Lower lobe of right lung (tissue), 2 donors: ENCODE measurements at regions not wholly inside any gene's neighbourhood (a gene's known extent, or its start where the extent isn't known, plus 50 kb on each side); places are given as distances from the start of the nearest gene placed in this dataset.

Source experiments
- ATAC-seq, 2 donors: fragments of 200-7000 bp; cut with Tn5 transposase; one replicate each; pipeline ENCODE4 v1.9.1; 2020 to 2022; ENCODE audit warnings: mild to moderate bottlenecking in 2 of 2, moderate library complexity in 2 of 2
- DNase-seq: peaks from one replicate; pipeline ENCODE4 v3.0.0-alpha.2; 2020
- H3K27ac ChIP-seq: fragments of 200-600 bp; one replicate; pipeline ENCODE4 v1.8.0; 2022
- H3K27me3 ChIP-seq: fragments of 200-600 bp; one replicate; pipeline ENCODE4 v1.8.0; 2022; ENCODE audit warnings: low read depth
- H3K36me3 ChIP-seq: fragments of 200-600 bp; one replicate; pipeline ENCODE4 v1.8.0; 2022; ENCODE audit warnings: mild to moderate bottlenecking
- H3K4me1 ChIP-seq: fragments of 200-600 bp; one replicate; pipeline ENCODE4 v1.8.0; 2022
- H3K4me3 ChIP-seq: fragments of 200-600 bp; one replicate; pipeline ENCODE4 v1.8.0; 2022; ENCODE audit warnings: mild to moderate bottlenecking
- H3K9me3 ChIP-seq: fragments of 200-600 bp; one replicate; pipeline ENCODE4 v1.8.0; 2022
- intact Hi-C: fragments of 100-400 bp; cut with DNase I; formaldehyde crosslinking; loops from one replicate; pipeline ENCODE4 v1.11.0; 2022
- TF ChIP-seq, protein P1 (sequence below): fragments of 200-600 bp; IDR thresholded peaks from one replicate; pipeline ENCODE4 v1.8.0; 2022; ENCODE audit warnings: antibody characterized with exemption, mild to moderate bottlenecking
- donor health status: DM: no; HTN: yes; CAD: no; lungs with severe emphysema.

DNA sequence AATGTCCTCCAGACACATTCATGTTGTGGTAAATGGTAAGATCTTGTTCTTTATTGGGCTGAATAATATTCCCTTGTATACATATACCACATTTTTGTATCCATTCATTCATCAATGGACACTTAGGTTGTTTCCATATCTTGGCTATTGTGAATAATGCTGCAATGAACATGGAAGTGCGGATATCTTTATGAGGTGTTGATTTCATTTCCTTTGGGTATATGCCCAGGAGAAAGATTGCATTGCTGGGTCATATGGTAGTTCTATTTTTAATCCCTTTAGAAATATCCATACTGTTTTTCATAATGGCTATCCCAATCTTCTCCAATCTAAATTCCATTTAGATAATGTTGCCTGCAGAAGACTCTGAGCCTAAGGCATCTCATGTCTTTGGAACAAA lies 78.0 kb upstream of the TNC start:
- Histone ChIP-seq H3K27ac (no peak overlapping the region), H3K4me1 (peaks cover 24% of the 10 kb centered on the region), H3K4me3 (no peak overlapping the region), H3K36me3 (no peaks in the 10 kb centered on the region), H3K9me3 (peaks cover 1% of the 10 kb centered on the region), H3K27me3 (no peaks in the 10 kb centered on the region)
- intact Hi-C loops: no loop called here
- TF ChIP-seq, protein P1, sequence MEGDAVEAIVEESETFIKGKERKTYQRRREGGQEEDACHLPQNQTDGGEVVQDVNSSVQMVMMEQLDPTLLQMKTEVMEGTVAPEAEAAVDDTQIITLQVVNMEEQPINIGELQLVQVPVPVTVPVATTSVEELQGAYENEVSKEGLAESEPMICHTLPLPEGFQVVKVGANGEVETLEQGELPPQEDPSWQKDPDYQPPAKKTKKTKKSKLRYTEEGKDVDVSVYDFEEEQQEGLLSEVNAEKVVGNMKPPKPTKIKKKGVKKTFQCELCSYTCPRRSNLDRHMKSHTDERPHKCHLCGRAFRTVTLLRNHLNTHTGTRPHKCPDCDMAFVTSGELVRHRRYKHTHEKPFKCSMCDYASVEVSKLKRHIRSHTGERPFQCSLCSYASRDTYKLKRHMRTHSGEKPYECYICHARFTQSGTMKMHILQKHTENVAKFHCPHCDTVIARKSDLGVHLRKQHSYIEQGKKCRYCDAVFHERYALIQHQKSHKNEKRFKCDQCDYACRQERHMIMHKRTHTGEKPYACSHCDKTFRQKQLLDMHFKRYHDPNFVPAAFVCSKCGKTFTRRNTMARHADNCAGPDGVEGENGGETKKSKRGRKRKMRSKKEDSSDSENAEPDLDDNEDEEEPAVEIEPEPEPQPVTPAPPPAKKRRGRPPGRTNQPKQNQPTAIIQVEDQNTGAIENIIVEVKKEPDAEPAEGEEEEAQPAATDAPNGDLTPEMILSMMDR: no peak
- no peak for ATAC-seq
- DNase-seq: no peak

DNA sequence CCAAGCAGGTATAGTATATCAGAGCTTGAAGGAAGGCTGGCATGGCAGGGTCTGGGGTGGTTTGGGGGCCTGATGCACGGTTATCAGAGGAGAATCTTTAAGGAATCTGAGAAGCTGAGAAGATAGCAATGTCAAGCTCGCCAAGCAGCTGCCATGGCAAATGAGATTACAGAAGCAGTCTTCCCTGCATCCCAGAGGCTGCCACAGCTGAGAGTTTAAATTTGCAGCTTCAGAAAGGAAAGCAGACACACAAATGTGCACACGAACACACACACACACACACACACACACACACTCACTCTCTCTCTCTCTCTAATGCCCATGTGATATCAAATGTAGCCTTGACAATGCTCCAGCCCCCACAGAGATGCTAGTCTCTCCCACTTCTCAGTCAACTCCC lies 79.0 kb upstream of the TNC start:
- ATAC-seq (no peak), DNase-seq (no peak)
- no peaks in the 10 kb centered on the region for H3K36me3 ChIP-seq
- H3K27ac ChIP-seq: no peak overlapping the region
- intact Hi-C loops: no loop called here
- TF ChIP-seq, protein P1: no peak
- peaks cover 20% of the 10 kb centered on the region for H3K4me1 ChIP-seq
- H3K9me3 ChIP-seq: no peaks in the 10 kb centered on the region
- no peak overlapping the region for H3K4me3 ChIP-seq
- no peaks in the 10 kb centered on the region for H3K27me3 ChIP-seq

DNA sequence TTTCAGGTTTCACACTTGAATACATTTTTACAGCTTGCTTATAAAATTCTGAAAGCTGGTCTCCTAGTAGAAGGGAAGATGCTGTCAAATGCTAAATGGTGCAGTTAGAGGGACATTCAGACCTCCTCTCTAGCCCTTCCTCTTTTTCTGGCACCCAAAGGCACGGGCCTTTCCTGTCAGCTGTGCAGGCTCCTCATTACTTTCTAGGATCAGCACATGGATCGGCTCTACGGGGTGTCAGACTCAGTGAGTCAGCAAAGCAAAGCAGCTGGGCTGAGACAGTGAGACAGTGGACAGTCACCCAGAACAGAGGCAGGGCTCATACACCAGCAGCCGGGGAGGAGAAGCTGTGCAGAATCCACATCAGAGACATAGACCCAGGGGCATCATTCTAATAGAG lies 80.0 kb upstream of the TNC start:
- Histone ChIP-seq H3K4me3 (no peak overlapping the region), H3K36me3 (no peaks in the 10 kb centered on the region), H3K27me3 (no peaks in the 10 kb centered on the region), H3K27ac (no peak overlapping the region), H3K4me1 (peaks cover 10% of the 10 kb centered on the region), H3K9me3 (no peaks in the 10 kb centered on the region)
- intact Hi-C loops: no loop called here
- ATAC-seq (peak; percentile 49 to 70), DNase-seq (peak; percentile 39)
- TF ChIP-seq, protein P1: no peak

GRCh38 chr9:115200711-115201505 lies 83.0 kb upstream of the TNC start:
- DNase-seq: no peak
- intact Hi-C loops: no loop called here
- no peaks in the 10 kb centered on the region for H3K4me1 ChIP-seq
- H3K36me3 ChIP-seq: no peaks in the 10 kb centered on the region
- ATAC-seq: peak in 1 of 2 donors; percentile 24
- no peak overlapping the region for H3K4me3 ChIP-seq
- H3K9me3 ChIP-seq: no peaks in the 10 kb centered on the region
- TF ChIP-seq, protein P1: no peak
- H3K27ac ChIP-seq: no peak overlapping the region
- H3K27me3 ChIP-seq: no peaks in the 10 kb centered on the region

DNA sequence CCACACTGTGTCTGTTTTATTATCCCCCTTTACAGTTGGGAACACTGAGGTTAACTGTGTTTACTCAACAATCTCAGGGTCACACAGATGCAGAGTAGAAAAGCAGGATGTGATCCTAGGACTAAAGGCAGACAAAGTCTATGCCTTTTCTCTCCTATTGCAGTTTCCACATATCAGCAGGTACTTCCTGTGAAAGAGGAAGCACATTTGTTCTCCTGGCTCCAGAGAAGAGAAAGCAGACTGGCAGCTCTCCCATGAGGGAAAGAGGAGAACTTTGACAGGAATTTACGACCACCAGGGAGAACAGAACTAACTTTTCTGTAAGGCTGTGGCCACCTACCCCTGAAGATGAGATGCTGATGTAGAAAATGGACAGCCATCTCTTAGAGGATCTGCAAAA lies 84.2 kb upstream of the TNC start:
- ATAC-seq (no peak), DNase-seq (no peak)
- H3K4me3 ChIP-seq: no peak overlapping the region
- H3K4me1 ChIP-seq: no peaks in the 10 kb centered on the region
- intact Hi-C loops: no loop called here
- no peak overlapping the region for H3K27ac ChIP-seq
- no peaks in the 10 kb centered on the region for H3K27me3 ChIP-seq
- TF ChIP-seq, protein P1: no peak
- H3K36me3 ChIP-seq: no peaks in the 10 kb centered on the region
- no peaks in the 10 kb centered on the region for H3K9me3 ChIP-seq
